Ecto neural progenitor cell (in vitro differentiated cells): ENCODE measurements at regions not wholly inside any gene's neighbourhood (a gene's known extent, or its start where the extent isn't known, plus 50 kb on each side); places are given as distances from the start of the nearest gene placed in this dataset.

Experiments used
- DNase-seq: peaks from one replicate; pipeline ENCODE4 v3.0.0-alpha.2; 2018; ENCODE audit warnings: low spot score

DNA sequence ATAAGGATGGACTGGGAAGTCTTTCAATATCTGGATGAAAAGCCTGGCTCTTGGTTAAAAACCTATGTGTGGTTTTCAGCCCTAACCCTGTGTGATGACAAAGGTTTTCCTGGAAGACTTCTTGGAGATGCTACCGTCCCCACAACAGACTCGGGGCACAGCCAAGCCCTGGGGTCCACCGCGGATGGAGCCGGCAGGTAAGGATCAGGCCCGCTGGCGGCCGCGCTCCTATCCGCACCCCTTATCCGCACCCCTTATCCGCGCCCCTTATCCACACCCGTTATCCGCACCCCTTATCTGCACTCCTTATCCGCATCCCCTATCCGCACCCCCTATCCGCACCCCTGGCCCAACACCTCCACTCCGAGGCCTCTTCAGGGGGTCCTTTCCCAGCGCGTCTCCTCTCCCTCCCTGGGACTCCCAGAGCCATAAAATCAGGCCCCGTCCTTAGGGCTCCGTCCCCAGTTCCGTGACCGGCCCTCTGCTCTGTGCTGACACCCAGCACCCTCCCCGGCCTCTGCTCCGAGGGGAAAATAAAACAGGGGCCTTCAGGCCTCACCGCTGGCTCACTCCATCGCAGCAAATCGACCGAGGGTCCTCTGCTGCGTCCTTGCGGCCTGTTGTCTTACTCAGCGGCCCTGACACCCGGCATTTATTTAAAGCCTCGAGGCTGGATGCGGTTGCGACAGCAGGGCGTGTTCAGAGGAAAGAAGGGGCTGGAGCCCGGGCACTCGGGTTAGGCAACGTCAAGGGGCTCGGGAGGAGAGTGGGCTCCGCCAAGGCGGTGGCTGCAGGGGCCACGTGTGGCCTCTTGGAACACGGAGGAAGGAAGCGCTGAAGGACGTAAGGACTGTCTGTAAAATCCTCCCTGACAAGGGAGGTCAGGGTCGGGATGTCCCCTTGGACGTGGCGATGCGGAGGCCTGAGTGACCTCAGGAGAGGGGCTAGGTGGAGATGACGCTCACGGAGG lies 215.1 kb upstream of the ADARB2 start:
- no peak for DNase-seq

DNA sequence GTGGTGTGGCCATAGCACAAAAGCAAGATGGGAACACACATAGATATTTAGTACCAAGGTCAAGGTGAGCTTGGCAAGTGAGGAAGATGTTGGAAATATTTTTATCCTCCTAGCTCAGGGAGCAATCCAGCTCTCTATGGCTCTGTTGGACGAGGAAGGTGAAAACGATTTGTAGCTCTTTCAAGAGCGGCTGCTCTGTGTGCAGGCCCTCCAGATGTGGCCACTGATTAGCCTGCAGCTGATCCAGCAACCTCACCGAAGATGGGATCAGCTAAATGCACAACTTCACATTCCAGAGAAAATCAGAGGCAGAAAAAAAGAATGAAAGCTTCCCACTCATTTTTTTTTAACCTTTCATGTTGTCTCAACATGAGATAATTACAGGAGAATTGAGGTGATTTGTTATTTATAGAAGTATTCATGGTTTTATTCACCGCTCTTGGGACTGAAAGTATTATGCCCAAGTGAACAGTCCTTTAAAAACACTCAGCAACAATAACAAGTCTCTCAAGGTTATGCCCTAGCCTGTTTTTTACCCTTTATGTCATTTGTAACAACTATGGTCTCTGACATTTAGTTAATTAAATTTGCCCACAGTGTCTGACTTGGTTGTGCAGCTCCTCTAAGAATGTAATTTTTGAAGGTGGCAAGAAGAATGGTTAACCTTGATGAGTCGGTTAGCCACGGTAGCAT lies 213.6 kb upstream of the ADARB2 start:
- DNase-seq: no peak

DNA sequence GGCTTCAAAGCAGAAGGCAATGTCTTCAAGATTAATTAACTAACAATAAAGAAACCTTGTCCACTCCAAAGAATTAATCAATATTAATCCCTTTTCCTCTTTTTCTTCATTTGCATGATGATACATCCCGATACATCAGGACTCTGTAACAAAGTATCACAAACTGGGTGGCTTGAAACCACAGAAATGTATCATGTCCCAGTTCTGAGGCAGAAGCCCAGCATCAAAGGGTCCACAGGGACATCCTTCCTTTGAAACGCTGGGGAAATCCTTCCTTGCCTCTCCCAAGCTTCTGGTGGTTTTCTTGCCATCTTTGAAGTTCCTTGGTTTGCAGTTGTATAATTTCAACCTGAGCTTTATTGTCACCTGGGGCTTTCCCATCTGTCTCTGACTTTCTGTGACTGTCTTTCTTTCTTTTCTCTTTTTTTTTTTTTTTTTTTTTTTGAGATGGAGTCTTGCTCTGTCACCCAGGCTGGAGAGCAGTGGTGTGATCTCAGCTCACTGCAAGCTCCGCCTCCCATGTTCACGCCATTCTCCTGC lies 210.2 kb upstream of the ADARB2 start:
- DNase-seq: no peak

DNA sequence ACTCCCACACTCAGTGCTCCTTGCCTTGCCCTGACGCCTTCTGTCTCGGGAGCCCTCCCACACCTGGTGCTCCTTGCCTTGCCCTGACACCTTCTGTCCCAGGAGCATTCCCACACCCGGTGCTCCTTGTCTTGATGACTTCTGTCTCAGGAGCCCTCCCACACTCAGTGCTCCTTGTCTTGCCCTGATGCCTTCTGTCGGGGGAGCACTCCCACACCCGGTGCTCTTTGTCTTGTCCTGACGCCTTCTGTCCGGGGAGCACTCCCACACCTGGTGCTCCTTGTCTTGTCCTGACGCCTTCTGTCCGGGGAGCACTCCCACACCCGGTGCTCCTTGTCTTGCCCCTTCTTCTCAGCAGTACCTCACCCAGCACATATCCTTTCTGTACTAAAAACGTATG lies 207.2 kb upstream of the ADARB2 start:
- no peak for DNase-seq

DNA sequence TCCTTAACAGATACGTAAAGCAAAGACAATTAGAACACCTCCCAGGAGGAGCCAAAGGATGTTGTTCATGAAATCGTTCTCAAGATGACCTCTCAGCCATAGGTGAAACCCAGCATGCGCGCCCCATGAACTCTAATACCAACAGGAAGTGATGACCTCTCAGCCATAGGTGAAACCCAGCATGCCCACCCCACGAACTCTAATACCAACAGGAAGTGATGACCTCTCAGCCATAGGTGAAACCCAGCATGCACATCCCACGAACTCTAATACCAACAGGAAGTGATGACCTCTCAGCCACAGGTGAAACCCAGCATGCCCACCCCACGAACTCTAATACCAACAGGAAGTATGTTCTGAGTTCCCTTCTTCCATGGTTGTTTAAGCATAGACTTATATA lies 205.2 kb upstream of the ADARB2 start:
- DNase-seq: no peak

DNA sequence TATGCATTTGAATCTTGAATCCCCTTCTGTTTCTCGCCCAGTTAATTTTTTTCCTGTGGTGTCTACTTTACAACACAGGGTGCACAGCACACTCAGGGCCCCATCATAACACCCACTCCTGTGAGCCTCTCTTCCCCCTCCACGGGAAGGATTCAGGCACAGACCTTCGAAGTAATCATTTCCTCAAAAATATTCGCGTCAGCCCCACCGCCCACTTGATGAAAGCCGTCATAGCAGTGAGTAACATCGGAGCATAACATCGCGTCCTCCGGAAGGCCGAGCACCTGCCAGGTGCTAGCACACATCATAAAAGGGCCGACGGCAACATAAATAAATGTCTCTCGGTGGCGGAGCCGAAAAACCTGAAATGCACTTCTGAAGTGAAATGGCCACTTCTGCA lies 201.7 kb upstream of the ADARB2 start:
- DNase-seq: no peak

DNA sequence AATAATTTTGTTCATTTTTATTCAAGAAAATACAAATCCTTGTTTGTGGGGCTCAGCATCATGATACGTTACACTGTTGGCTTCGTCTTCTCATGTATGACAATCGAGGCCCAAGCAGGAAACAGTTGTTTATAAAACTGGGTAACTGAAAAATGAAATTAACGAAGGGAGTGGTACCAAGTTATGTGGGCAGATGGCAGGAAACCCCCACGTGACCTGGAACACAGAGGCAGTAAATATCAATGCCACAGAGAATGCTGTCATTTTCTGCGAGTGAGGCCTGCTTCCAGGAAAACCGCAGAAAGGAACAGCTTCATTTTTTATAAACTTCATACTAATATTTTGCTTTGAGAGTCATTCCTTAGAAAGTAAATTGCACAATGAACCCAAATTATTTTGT lies 201.0 kb upstream of the ADARB2 start:
- no peak for DNase-seq

DNA sequence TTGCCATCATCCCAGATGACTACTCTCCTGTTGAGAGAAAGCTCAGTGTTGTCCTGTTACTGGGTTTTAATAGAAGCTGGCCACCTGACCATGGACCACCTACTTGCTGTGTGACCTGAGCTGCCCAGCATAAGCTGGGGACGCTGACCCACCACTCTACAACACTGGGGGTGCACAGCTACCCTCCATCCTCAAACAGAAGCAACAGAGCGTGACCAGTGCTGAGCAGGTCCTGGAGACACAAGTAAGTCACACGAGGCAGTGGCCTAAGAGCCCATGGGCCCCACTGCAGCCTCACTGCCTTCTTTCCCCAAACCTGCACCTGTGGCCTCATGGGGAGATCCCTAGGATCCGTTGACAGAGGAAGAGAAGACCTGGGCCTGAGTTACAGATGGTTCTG lies 198.6 kb upstream of the ADARB2 start:
- no peak for DNase-seq

DNA sequence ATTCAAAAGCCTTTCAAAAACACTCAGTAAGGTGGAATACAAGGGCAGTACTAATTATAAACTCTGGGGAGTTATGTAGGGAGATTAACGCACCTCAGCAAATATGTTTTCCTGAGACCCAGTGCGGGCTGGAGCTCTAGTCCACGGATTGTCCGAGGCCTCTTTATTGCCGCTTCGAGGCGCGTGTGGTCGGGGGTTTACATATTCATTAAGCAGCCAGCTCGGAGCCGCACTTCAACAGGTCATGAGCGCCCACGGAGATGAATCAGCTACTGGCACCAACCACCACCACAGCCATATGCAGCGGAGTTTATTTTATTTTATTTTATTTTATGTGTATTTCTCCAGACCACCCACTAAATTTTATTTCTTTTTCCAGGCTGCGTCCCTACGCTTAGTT lies 195.9 kb upstream of the ADARB2 start:
- DNase-seq: no peak

DNA sequence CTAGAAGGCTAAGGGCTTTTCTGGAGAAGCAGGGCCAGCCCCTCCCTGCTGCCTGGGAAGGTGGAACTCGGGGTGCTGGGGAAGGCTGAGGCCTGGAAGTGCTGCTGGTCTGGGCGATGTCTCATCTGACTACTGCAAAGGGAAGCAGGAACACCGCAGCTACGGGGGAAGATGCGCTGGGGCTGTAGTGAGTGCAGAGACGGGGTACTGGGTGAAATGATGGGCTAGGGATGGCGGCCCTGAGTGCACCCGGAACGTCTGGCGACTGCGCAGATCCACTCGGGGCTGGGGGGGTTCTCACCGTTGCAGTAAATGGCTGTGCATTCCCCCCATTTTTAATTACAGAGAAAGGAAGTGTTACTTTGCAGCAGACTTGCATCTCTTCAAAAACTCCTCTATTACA lies 195.4 kb upstream of the ADARB2 start:
- DNase-seq: no peak

DNA sequence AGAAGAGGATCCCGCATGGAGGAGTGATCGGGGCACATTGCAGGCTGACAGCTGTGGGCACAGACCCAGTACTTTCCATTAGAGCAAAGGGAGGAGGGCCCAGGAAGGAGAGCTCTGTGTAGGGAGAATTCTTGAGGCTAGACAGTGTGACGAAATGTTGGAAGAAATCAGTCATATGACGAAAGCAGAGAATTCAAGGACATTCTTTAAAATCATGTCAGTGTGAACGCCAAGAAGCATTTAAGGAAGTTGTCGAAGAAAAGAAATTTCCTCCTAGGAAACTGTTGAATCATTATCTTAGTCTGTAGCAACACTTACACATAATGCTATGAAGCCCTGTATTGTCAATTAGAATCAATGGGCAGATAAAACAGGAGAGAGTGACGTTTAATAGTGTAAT lies 191.3 kb upstream of the ADARB2 start:
- no peak for DNase-seq

DNA sequence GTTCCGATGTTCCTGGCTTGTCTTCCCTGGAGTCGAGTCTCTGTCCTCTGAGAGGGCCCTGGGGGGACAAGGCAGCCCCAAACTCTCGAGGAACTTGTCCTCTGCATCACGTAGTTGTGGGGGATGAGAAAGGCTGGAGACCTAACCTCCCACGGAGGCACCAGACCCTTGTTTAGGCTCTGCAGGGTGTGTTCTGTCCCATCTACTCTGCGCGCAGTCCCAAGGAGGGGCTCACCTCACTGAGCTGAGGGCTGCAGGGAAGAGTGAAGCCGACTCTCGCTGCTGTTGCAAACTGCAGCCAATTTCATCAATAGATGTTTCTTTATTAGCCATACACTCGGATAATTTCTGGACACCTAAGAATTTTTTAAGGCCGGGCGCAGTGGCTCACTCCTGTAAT lies 186.7 kb upstream of the ADARB2 start:
- DNase-seq: no peak

DNA sequence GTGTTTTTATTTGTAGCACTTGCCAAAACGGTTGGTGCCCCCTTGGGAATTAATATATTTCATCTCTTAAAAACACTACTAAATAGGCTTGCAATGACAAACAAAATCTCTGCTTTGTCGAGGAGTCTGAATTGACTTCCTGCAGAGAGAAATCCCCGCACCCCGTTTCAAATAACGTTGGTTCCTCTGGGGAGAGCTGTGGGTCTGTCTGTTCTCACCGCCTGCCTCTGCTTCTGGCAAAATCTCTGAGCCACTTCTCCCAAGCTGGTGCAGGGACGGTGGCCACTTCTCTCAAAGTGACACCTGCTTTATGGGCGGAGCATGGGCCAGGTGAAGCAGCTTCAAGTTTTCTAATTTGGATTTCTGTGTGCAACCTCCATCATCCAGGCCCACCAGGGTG lies 186.3 kb upstream of the ADARB2 start:
- no peak for DNase-seq

DNA sequence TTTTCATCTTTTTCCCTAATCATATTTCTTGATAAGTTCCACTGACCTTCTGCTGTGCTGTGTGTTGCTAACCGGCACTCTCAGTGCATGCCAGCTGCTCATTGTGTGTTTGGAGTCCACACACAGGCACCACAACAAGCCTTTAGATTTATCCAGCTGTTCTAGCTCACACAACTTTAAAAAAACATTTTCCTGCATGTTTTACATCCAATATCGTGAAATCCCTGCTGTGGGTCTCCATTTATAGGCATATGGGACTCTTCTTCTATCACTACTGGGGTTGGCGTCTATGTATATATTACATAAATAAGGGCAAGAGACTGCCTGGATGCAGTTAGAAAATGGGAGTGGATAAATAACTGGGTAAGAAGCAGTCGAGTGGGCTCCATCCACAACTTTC lies 183.6 kb upstream of the ADARB2 start:
- DNase-seq: no peak

DNA sequence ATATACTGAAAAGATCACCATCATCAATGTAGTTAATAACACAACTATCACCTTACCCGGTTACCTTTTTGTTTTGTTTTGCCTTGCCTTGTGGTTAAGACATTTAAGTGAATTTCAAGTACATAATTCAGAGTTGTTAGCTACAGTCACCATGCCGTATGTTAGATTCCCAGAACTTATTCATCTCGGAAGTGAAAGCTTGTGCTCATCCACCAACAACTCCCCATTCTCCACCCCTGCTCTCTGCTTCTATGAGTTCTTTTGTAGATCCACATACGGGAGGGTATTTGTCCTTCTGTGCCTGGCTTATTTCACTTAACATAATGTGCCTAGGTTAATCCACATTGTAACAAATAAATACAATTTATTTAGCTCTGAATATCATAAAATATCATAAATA lies 182.8 kb upstream of the ADARB2 start:
- no peak for DNase-seq

DNA sequence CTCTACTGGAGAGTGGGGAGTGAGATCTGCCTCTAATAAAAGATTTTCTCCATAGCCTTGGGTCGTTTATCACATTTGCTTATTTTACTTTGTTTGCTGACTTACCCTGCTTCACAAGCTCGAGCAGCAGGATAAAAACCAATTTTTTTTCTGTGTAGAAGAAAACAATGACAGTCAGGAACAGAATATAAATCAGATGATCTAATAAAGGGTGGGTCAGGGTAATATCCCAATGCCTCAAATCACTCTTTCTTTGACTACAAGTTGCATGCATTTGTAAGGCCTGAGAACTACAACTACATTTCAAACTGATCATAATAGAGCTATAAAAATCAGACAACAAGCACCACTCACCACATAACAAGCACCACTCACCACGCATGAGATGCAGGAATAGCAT lies 174.4 kb upstream of the ADARB2 start:
- no peak for DNase-seq

DNA sequence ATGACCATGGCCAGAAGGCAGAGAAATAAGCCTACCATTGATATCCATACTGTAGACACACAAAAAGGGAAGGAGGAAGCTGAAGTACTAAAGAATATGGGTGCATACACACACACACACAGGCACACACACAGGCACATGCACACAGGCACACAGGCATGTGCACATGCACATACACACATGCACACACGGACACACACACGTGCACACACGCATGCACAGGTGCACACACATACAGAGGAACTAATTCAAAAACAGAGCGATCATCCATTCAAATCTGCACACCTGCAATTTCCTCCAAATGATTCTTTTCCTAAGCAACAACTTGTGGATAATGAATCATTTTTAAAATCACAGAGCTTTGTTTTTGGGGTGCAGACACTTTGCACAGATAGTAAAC lies 166.7 kb upstream of the ADARB2 start:
- DNase-seq: no peak

DNA sequence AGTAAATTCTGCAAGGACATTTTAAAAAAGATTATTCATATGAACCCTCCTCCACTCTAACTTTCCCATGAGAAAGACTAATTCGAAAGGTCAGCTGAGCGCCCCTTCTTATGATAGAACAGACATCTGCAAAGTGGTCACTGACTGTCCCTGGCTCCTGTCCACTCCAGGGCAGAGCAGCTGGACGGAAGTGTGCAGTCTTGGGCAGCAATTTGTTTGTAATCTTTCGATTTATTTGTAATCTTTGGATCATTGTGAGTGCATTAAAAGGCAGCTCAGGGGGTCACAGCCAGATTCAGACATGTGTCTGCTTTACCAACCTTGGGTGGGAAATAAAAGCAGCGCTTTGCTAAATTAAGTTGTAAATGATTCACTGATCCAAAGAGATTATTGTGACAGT lies 158.8 kb upstream of the ADARB2 start:
- DNase-seq: no peak

DNA sequence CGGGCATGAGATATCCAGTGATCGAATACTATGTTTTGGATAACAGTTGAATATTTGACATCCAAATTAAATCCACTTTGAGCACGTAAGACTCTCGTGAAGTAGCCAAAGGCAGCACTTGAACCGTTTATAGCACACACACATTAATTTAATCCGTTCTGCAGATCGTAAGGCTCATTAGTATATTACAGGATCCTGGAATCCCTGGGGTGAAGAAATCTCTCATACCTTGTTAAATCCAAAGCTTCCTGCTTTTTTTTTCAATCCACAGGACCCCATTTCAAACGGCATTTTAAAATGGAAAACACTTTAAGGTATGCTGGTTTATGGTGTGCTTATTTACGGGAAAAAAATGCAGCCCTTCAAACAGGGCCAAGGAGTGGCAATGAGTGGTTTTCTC lies 158.4 kb upstream of the ADARB2 start:
- no peak for DNase-seq

DNA sequence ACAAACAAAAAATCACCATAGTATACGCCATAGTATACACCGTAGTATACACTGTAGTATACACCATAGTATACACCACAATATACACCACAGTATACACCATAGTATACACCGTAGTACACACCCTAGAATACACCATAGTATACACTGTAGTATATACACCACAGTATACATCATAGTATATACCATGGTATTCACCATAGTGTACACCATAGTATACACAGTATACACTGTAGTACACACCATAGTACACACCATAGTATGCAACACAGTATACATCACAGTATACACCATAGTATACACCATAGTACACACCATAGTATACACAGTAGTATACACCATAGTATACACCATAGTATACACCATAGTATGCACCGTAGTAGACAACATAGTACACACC lies 157.6 kb upstream of the ADARB2 start:
- DNase-seq: no peak

DNA sequence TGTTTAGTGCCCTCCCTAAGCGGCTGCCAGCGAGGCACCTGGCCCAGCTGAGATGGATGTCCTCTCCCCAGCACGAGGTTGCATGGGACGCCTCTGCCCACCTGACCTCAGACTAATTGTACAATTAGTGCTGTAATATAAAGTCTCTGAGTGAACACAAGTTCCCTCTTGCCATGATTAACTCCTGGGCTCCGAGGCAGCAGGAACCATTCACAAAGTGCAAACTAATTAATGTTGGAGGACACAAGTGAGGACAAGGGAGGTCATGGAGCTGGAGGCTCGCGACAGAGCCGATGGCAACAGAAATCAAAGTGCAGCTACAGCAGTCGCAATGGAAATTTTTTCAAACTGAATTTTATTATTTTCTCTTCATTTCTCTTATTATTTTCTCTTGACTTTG lies 156.6 kb upstream of the ADARB2 start:
- no peak for DNase-seq

DNA sequence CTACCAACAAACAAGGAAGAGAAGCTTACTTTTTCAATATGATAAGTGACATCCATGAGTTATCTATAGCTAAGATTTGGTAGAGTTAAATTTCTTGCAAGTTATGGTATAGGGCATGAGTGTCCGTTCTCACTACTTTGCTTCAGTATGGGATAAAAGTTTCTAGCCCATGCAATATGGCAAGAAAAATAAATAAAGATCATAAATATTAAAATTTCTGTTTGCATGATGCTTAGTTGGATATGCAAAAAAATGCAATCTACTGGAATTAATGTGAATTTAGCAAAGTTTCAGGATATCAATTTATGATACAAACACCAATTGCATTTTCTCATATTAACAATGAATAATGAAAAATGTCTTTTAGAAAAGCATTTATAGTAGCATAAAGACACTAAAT lies 148.7 kb upstream of the ADARB2 start:
- no peak for DNase-seq

DNA sequence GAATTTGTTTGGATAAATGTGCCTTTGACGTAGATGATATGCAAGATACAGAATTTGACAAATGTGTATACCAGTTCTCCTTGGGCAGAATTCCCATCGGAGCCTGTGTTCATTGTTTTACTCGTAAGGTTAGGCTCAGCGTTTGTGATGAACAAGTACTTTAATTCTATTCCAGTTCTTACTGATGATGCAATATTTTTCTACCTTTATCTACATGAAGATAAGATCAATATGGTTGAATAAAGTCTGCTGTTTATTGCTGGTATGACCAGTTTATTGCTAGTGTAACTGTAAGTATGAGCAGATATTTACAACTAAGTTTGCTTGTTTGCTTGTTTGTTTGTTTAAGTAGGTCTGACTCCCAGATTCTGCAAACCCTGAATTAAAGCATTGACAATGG lies 145.4 kb upstream of the ADARB2 start:
- no peak for DNase-seq
